H9 (cell line): ENCODE measurements at regions not wholly inside any gene's neighbourhood (a gene's known extent, or its start where the extent isn't known, plus 50 kb on each side); places are given as distances from the start of the nearest gene placed in this dataset.

Experiments used
- DNase-seq: peaks from one replicate; pipeline ENCODE4 v3.0.0-alpha.2; 2017
- H2AFZ ChIP-seq: one replicate; pipeline ENCODE4 v1.6.1; 2013; ENCODE audit warnings: mild to moderate bottlenecking, low read length, control low read depth, moderate library complexity
- H2AK5ac ChIP-seq: 2 replicates; pipeline ENCODE4 v1.6.1; 2013; ENCODE audit warnings: low read length, control low read depth, mixed read lengths; ENCODE audit not compliant: insufficient read length
- H2BK120ac ChIP-seq: one replicate; pipeline ENCODE4 v1.6.1; 2013; ENCODE audit warnings: low read depth, mild to moderate bottlenecking, low read length, control low read depth, inconsistent platforms; ENCODE audit not compliant: poor library complexity, severe bottlenecking
- H2BK12ac ChIP-seq: 2 replicates; pipeline ENCODE4 v1.6.1; 2013; ENCODE audit warnings: low read length, control low read depth, mixed read lengths, low read depth; ENCODE audit not compliant: insufficient read length
- H2BK15ac ChIP-seq: 2 replicates; pipeline ENCODE4 v1.6.1; 2013; ENCODE audit warnings: low read depth, low read length, control low read depth
- H2BK20ac ChIP-seq: one replicate; pipeline ENCODE4 v1.6.1; 2013; ENCODE audit warnings: low read depth, mild to moderate bottlenecking, low read length, control low read depth, inconsistent platforms; ENCODE audit not compliant: poor library complexity, severe bottlenecking
- H2BK5ac ChIP-seq: 2 replicates; pipeline ENCODE4 v1.6.1; 2013; ENCODE audit warnings: low read length, control low read depth, mixed read lengths; ENCODE audit not compliant: insufficient read length
- H3K14ac ChIP-seq: 2 replicates; pipeline ENCODE4 v1.6.1; 2013; ENCODE audit warnings: low read length, control low read depth; ENCODE audit not compliant: insufficient read depth
- H3K18ac ChIP-seq: 2 replicates; pipeline ENCODE4 v1.6.1; 2013; ENCODE audit warnings: low read depth, mild to moderate bottlenecking, mixed read lengths, low read length, control low read depth; ENCODE audit not compliant: insufficient read length
- H3K23ac ChIP-seq: 2 replicates; pipeline ENCODE4 v1.6.1; 2013; ENCODE audit warnings: low read length, control low read depth, mixed read lengths, low read depth; ENCODE audit not compliant: insufficient read length
- H3K23me2 ChIP-seq: 2 replicates; pipeline ENCODE4 v1.6.1; 2013; ENCODE audit warnings: low read depth, mild to moderate bottlenecking, mixed read lengths, low read length, control low read depth; ENCODE audit not compliant: insufficient read length, poor library complexity, severe bottlenecking
- H3K27ac ChIP-seq: 2 replicates; pipeline ENCODE4 v1.5.1; 2013; ENCODE audit warnings: low read length, control low read depth, mixed read lengths, low read depth; ENCODE audit not compliant: insufficient read length
- H3K27me3 ChIP-seq: 2 replicates; pipeline ENCODE4 v1.6.1; 2013; ENCODE audit warnings: low read length, control low read depth, inconsistent platforms; ENCODE audit not compliant: insufficient read depth
- H3K4ac ChIP-seq: 2 replicates; pipeline ENCODE4 v1.6.1; 2013; ENCODE audit warnings: low read depth, mild to moderate bottlenecking, control low read depth, inconsistent platforms, low read length, moderate library complexity
- H3K4me1 ChIP-seq: 2 replicates; pipeline ENCODE4 v1.6.1; 2013; ENCODE audit warnings: low read length, control low read depth, inconsistent platforms; ENCODE audit not compliant: insufficient read depth
- H3K4me2 ChIP-seq: 2 replicates; pipeline ENCODE4 v1.6.1; 2013; ENCODE audit warnings: low read length, control low read depth, mixed read lengths; ENCODE audit not compliant: insufficient read length, insufficient read depth
- H3K56ac ChIP-seq: 2 replicates; pipeline ENCODE4 v1.6.1; 2013; ENCODE audit warnings: low read depth, mild to moderate bottlenecking, mixed read lengths, low read length, control low read depth; ENCODE audit not compliant: insufficient read length
- H3K79me1 ChIP-seq: 2 replicates; pipeline ENCODE4 v1.6.1; 2013; ENCODE audit warnings: low read depth, mild to moderate bottlenecking, moderate library complexity, low read length, control low read depth, inconsistent platforms; ENCODE audit not compliant: insufficient read depth, poor library complexity, severe bottlenecking
- H3K79me2 ChIP-seq: 2 replicates; pipeline ENCODE4 v1.6.1; 2013; ENCODE audit warnings: low read length, control low read depth, inconsistent platforms; ENCODE audit not compliant: insufficient read depth
- H3K9ac ChIP-seq: 2 replicates; pipeline ENCODE4 v1.6.1; 2013; ENCODE audit warnings: low read length, control low read depth, mixed read lengths; ENCODE audit not compliant: insufficient read length; ENCODE audit errors: extremely low read depth
- H3K9me3 ChIP-seq: one replicate; pipeline ENCODE4 v1.6.1; 2013; ENCODE audit warnings: low read depth, low read length, inconsistent platforms; ENCODE audit not compliant: control insufficient read depth
- H3T11ph ChIP-seq: one replicate; pipeline ENCODE4 v1.6.1; 2013; ENCODE audit warnings: mild to moderate bottlenecking, low read length, control low read depth, inconsistent platforms
- H4K20me1 ChIP-seq: one replicate; pipeline ENCODE4 v1.6.1; 2013; ENCODE audit not compliant: control insufficient read depth, insufficient read length, insufficient read depth
- H4K5ac ChIP-seq: 2 replicates; pipeline ENCODE4 v1.6.1; 2013; ENCODE audit warnings: low read depth, mild to moderate bottlenecking, mixed read lengths, low read length, control low read depth; ENCODE audit not compliant: insufficient read length
- H4K8ac ChIP-seq: replicated peaks from 2 replicates; pipeline ENCODE4 v1.6.1; 2013; ENCODE audit warnings: low read length, control low read depth, mixed read lengths, low read depth; ENCODE audit not compliant: insufficient read length
- H4K91ac ChIP-seq: 2 replicates; pipeline ENCODE4 v1.6.1; 2013; ENCODE audit warnings: low read depth, mild to moderate bottlenecking, moderate library complexity, mixed read lengths, low read length, control low read depth; ENCODE audit not compliant: insufficient read length
- H3K27ac Mint-ChIP-seq, 3 experiments: 2 replicates in 2 of 3; 3 replicates in 1 of 3; pipeline ENCODE4 v1.8.0; 2020 to 2021; ENCODE audit warnings: mixed read lengths in 3 of 3, mild to moderate bottlenecking in 1 of 3, moderate library complexity in 1 of 3
- H3K27me3 Mint-ChIP-seq: 2 replicates; pipeline ENCODE4 v1.8.0; 2021; ENCODE audit warnings: low read depth, mild to moderate bottlenecking, moderate library complexity, mixed read lengths
- H3K36me3 Mint-ChIP-seq, 3 experiments: 2 replicates in 2 of 3; 3 replicates in 1 of 3; pipeline ENCODE4 v1.8.0; 2020 to 2021; ENCODE audit warnings: low read depth in 3 of 3, mixed read lengths in 3 of 3; ENCODE audit not compliant: insufficient read depth in 1 of 3
- H3K4me1 Mint-ChIP-seq, 2 experiments: 2 replicates each; pipeline ENCODE4 v1.8.0; 2020; ENCODE audit warnings: mixed read lengths in 2 of 2
- H3K4me3 Mint-ChIP-seq, 2 experiments: 2 replicates in 1 of 2; 3 replicates in 1 of 2; pipeline ENCODE4 v1.8.0; 2020 to 2021; ENCODE audit warnings: mild to moderate bottlenecking in 2 of 2, mixed read lengths in 2 of 2, moderate library complexity in 1 of 2
- H3K9me3 Mint-ChIP-seq, 2 experiments: 2 replicates in 1 of 2; 3 replicates in 1 of 2; pipeline ENCODE4 v1.8.0; 2020; ENCODE audit warnings: mild to moderate bottlenecking in 2 of 2, mixed read lengths in 2 of 2, moderate library complexity in 1 of 2
- WGBS: extraction: QIAGEN DNeasy Blood & Tissue Kit; methylation state at CpG from one replicate; pipeline ENCODE4 v1.1.7; 2013; ENCODE audit warnings: missing lambda C conversion rate, low lambda C conversion rate, mixed read lengths; ENCODE audit not compliant: insufficient read length; ENCODE audit errors: extremely low coverage; 5-methylcytosine and 5-hydroxymethylcytosine counted together
- TF ChIP-seq, protein P1 (sequence below): fragments of 200-600 bp; sonication (generic); conservative IDR thresholded peaks from 3 replicates; pipeline ENCODE4 v1.8.0; 2021; ENCODE audit warnings: antibody characterized with exemption, mild to moderate bottlenecking

DNA sequence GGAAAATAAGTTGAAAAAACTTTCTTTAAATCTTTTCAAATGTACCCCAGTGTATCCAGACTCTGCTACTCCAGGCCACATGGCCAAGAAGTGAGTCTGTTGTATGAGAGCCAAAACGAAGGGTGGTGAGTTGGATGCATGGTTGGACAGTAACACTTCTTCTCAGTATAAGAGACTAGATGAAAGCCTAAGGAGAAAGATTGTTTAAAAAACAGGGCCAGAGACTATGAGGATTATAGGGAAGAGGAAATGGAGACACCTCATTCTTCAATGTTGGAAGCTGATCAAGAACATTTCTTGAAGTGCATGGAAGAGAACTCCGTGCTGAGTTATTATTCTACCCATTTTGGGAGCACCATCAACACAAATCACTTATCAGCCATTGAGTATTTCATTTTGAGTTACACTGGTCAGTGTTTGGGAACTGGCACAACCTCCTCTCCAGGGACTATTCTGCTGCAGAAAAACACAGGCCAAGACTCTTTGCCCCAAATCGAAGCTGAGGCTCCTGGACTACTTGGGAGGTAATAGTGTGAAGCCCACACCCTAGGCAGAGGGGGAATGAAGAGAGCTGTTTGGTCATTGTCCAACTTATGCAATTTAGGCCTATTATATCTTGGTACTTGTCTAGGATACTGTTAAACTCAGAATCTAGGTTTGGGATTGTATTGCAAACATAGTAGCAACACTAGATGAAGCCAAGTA, 123.0 kb upstream of the SEC61G start:
- H3K56ac ChIP-seq = no peak overlapping the region
- no peak overlapping the region for H4K5ac ChIP-seq
- Mint-ChIP-seq H3K27ac (no peak overlapping the region), H3K9me3 (no peaks in the 10 kb centered on the region; a peak in 1 of 5 replicates), H3K36me3 (peaks cover 0 to 4% (median 0%) of the 10 kb centered on the region in 3 experiments; a peak in 1 of 7 replicates), H3K4me3 (no peak overlapping the region), H3K27me3 (peaks cover 3% of the 10 kb centered on the region; the same call in 1 of the 2 replicates), H3K4me1 (peaks cover 18 to 26% of the 10 kb centered on the region in 2 experiments)
- no peak overlapping the region for H2BK15ac ChIP-seq
- H3K23ac ChIP-seq = no peak overlapping the region
- no peak overlapping the region for H2BK5ac ChIP-seq
- H3K27ac ChIP-seq = no peak overlapping the region
- no peak overlapping the region for H4K8ac ChIP-seq
- H3K14ac ChIP-seq = no peak overlapping the region
- H3K4me2 ChIP-seq = no peak overlapping the region
- H3K9me3 ChIP-seq = no peaks in the 10 kb centered on the region
- no peaks in the 10 kb centered on the region for H3K79me2 ChIP-seq
- no peak overlapping the region for H2BK120ac ChIP-seq
- no peak overlapping the region for H2AFZ ChIP-seq
- H3K9ac ChIP-seq = no peak overlapping the region
- no peaks in the 10 kb centered on the region for H3K79me1 ChIP-seq
- no peak overlapping the region for H2BK12ac ChIP-seq
- H3K4me1 ChIP-seq = peaks cover 4% of the 10 kb centered on the region
- H3K18ac ChIP-seq = no peak overlapping the region
- H2BK20ac ChIP-seq = no peak overlapping the region
- H3K23me2 ChIP-seq = no peaks in the 10 kb centered on the region
- no peak overlapping the region for H3T11ph ChIP-seq
- no peak overlapping the region for H3K4ac ChIP-seq
- TF ChIP-seq, protein P1, sequence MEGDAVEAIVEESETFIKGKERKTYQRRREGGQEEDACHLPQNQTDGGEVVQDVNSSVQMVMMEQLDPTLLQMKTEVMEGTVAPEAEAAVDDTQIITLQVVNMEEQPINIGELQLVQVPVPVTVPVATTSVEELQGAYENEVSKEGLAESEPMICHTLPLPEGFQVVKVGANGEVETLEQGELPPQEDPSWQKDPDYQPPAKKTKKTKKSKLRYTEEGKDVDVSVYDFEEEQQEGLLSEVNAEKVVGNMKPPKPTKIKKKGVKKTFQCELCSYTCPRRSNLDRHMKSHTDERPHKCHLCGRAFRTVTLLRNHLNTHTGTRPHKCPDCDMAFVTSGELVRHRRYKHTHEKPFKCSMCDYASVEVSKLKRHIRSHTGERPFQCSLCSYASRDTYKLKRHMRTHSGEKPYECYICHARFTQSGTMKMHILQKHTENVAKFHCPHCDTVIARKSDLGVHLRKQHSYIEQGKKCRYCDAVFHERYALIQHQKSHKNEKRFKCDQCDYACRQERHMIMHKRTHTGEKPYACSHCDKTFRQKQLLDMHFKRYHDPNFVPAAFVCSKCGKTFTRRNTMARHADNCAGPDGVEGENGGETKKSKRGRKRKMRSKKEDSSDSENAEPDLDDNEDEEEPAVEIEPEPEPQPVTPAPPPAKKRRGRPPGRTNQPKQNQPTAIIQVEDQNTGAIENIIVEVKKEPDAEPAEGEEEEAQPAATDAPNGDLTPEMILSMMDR = no peak
- DNase-seq = no peak
- no peaks in the 10 kb centered on the region for H3K27me3 ChIP-seq
- no CpG with 5 or more reads among the region's 3 CpGs for WGBS
- no peak overlapping the region for H4K91ac ChIP-seq
- no peak overlapping the region for H2AK5ac ChIP-seq
- no peaks in the 10 kb centered on the region for H4K20me1 ChIP-seq
